SU-DHL-6 (cell line): ENCODE measurements at regions not wholly inside any gene's neighbourhood (a gene's known extent, or its start where the extent isn't known, plus 50 kb on each side); places are given as distances from the start of the nearest gene placed in this dataset.
"Not testable (repeated sequence)": the region's sequence is repeated elsewhere in the genome, so short reads cannot be mapped to it uniquely, and the experiment has no call there.

Experiments
- CTCF ChIP-seq: fragments of 200-600 bp; sonication (generic); IDR thresholded peaks from one replicate; pipeline ENCODE4 v1.5.1; 2017; ENCODE audit warnings: antibody characterized with exemption, mild to moderate bottlenecking, low read length, moderate library complexity; ENCODE audit not compliant: insufficient read depth, poor library complexity, severe bottlenecking
- EZH2phosphoT487 ChIP-seq: fragments of 200-600 bp; sonication (generic), shearing (Covaris generic); conservative IDR thresholded peaks from 2 replicates; pipeline ENCODE4 v1.6.1; 2018; ENCODE audit warnings: mild to moderate bottlenecking, antibody characterized with exemption, low read length, moderate library complexity, mixed read lengths

GRCh38 chr9:39581296-39581695, 225.8 kb downstream of the SPATA31A1 start:
- not testable (repeated sequence) for TF ChIP-seq EZH2phosphoT487, CTCF
